OCI-LY3 (cell line): ENCODE measurements at regions not wholly inside any gene's neighbourhood (a gene's known extent, or its start where the extent isn't known, plus 50 kb on each side); places are given as distances from the start of the nearest gene placed in this dataset.

Experiments
- EZH2phosphoT487 ChIP-seq: fragments of 200-600 bp; shearing (Covaris generic); IDR thresholded peaks from 2 replicates; pipeline ENCODE4 v1.6.1; 2018; ENCODE audit warnings: antibody characterized with exemption, mixed run types, low read depth
- TF ChIP-seq, protein P1 (sequence below): fragments of 200-600, 300-600 bp; sonication (generic); IDR thresholded peaks from 2 replicates; pipeline ENCODE4 v1.5.1; 2014; ENCODE audit warnings: antibody characterized with exemption, low read length, low read depth

DNA sequence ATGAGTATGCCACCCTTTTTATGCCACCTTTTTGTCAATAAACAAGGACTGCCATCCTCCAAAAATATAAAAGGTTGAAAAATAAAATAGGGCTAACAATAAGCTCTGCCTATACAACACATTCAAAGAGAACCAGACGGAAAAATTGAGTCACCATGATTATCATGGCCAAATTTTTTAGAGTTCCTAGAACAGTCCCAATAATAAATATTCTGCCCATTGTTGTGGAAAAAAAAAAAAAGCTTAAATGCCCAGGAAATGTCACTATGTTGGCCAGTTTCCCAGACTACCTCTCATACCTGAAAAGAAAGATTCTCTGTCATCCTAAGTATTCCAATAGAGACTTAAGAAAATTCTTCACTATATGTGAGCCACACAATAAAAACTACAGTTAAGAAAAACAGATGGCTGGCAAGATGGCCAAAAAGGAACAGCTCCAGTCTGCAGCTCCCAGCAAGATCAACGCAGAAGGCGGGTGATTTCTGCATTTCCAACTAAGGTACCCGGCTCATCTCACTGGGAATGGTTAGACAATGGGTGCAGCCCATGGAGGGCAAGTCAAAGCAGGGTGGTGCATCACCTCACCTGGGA, 149.0 kb downstream of the TMEM161B start:
- TF ChIP-seq, protein P1, sequence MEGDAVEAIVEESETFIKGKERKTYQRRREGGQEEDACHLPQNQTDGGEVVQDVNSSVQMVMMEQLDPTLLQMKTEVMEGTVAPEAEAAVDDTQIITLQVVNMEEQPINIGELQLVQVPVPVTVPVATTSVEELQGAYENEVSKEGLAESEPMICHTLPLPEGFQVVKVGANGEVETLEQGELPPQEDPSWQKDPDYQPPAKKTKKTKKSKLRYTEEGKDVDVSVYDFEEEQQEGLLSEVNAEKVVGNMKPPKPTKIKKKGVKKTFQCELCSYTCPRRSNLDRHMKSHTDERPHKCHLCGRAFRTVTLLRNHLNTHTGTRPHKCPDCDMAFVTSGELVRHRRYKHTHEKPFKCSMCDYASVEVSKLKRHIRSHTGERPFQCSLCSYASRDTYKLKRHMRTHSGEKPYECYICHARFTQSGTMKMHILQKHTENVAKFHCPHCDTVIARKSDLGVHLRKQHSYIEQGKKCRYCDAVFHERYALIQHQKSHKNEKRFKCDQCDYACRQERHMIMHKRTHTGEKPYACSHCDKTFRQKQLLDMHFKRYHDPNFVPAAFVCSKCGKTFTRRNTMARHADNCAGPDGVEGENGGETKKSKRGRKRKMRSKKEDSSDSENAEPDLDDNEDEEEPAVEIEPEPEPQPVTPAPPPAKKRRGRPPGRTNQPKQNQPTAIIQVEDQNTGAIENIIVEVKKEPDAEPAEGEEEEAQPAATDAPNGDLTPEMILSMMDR: no peak
- TF ChIP-seq EZH2phosphoT487: no peak
